Spleen (tissue), 7 donors: ENCODE measurements at regions not wholly inside any gene's neighbourhood (a gene's known extent, or its start where the extent isn't known, plus 50 kb on each side); places are given as distances from the start of the nearest gene placed in this dataset.

Experiments
- POLR2A ChIP-seq, 3 donors: fragments of 450-650 bp; IDR thresholded peaks; one replicate each; pipeline ENCODE4 v1.5.1; 2017; ENCODE audit warnings: antibody characterized with exemption in 3 of 3, mild to moderate bottlenecking in 1 of 3
- TF ChIP-seq, protein P1 (sequence below), 11 experiments: fragments of 200-600 bp in 7 of 11; fragments of 450-650 bp in 4 of 11; sonication (generic) in 4 of 11; IDR thresholded peaks in 8 of 11; conservative IDR thresholded peaks in 3 of 11; 1 replicate in 7 of 11; 2 replicates in 4 of 11; pipeline versions ENCODE4 v1.4.0 to v1.8.0; 2016 to 2021; ENCODE audit warnings: antibody characterized with exemption in 11 of 11, inconsistent platforms in 4 of 11, mild to moderate bottlenecking in 1 of 11
- donor health status: DM: no; HTN: no; CAD: no; lungs with moderate emphysema.
- donor health status: DM: no; HTN: no; CAD: no.
- donor health status: DM: no; HTN: no; CAD: no.

DNA sequence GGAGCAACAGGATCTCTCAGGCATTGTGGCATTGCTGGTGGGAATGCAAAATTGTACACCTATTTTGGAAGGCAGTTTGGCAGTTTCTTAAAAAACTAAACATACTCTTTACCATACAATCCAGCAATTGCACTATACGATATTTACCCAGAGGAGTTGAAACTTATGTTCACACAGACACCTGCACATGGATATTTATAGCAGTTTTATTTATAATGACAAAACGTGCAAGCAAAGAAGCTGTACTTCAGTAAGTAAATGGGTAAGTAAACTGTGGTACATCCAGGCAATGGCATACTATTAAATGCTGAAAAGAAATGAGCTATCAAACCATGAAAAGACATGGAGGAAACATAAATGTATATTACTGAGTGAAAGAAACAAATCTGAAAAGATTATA, 71.6 kb upstream of the UBAC2 start:
- TF ChIP-seq, protein P1, sequence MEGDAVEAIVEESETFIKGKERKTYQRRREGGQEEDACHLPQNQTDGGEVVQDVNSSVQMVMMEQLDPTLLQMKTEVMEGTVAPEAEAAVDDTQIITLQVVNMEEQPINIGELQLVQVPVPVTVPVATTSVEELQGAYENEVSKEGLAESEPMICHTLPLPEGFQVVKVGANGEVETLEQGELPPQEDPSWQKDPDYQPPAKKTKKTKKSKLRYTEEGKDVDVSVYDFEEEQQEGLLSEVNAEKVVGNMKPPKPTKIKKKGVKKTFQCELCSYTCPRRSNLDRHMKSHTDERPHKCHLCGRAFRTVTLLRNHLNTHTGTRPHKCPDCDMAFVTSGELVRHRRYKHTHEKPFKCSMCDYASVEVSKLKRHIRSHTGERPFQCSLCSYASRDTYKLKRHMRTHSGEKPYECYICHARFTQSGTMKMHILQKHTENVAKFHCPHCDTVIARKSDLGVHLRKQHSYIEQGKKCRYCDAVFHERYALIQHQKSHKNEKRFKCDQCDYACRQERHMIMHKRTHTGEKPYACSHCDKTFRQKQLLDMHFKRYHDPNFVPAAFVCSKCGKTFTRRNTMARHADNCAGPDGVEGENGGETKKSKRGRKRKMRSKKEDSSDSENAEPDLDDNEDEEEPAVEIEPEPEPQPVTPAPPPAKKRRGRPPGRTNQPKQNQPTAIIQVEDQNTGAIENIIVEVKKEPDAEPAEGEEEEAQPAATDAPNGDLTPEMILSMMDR (IDR thresholded peaks at IDR 0.05 in 8 of 11, conservative IDR thresholded peaks at IDR 0.05 in 3 of 11): no peak
- TF ChIP-seq POLR2A (IDR thresholded peaks at IDR 0.05): no peak
